Kidney epithelial cell (primary cell): ENCODE measurements at regions not wholly inside any gene's neighbourhood (a gene's known extent, or its start where the extent isn't known, plus 50 kb on each side); places are given as distances from the start of the nearest gene placed in this dataset.

ENCODE experiments used
- DNase-seq: peaks from one replicate; pipeline ENCODE4 v3.0.0-alpha.2; 2010; ENCODE audit warnings: low read depth
- H3K27me3 ChIP-seq: 2 replicates; pipeline ENCODE4 v1.6.0; 2011; ENCODE audit warnings: low read length; ENCODE audit not compliant: control insufficient read depth, insufficient read depth
- H3K36me3 ChIP-seq: 2 replicates; pipeline ENCODE4 v1.5.1; 2011; ENCODE audit warnings: low read length; ENCODE audit not compliant: control insufficient read depth, insufficient read depth
- H3K4me3 ChIP-seq: 2 replicates; pipeline ENCODE4 v1.5.1; 2011; ENCODE audit warnings: low read depth, mild to moderate bottlenecking, control low read depth, low read length
- CTCF ChIP-seq: IDR thresholded peaks from 2 replicates; pipeline ENCODE4 v1.5.1; 2011; ENCODE audit warnings: mild to moderate bottlenecking, moderate library complexity, low read length, control low read depth, inconsistent platforms; ENCODE audit not compliant: insufficient read depth, poor library complexity, severe bottlenecking

DNA sequence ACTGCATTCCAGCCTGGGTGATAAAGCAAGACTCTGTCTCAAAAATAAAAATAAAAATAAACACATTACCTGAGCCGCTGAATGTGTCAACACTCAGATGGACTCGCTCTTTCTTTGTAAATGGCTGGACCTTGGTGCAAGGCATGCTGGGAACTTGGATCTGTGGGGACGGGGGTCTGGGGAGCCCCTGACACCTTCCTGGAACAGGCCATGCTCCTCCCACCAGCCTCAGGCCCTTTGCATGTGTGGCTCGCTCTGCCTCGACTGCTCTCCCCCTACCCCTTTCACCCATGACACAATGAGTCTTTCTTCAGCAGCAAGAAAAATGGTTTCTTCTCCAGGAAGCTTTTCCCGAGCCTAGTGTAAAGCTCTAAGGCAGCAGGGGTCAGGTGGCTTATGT is 94.0 kb upstream of the CDH5 start:
- no peak for TF ChIP-seq CTCF
- Histone ChIP-seq H3K27me3 (peaks cover 9% of the 10 kb centered on the region), H3K36me3 (no peaks in the 10 kb centered on the region), H3K4me3 (no peak overlapping the region)
- DNase-seq = no peak

DNA sequence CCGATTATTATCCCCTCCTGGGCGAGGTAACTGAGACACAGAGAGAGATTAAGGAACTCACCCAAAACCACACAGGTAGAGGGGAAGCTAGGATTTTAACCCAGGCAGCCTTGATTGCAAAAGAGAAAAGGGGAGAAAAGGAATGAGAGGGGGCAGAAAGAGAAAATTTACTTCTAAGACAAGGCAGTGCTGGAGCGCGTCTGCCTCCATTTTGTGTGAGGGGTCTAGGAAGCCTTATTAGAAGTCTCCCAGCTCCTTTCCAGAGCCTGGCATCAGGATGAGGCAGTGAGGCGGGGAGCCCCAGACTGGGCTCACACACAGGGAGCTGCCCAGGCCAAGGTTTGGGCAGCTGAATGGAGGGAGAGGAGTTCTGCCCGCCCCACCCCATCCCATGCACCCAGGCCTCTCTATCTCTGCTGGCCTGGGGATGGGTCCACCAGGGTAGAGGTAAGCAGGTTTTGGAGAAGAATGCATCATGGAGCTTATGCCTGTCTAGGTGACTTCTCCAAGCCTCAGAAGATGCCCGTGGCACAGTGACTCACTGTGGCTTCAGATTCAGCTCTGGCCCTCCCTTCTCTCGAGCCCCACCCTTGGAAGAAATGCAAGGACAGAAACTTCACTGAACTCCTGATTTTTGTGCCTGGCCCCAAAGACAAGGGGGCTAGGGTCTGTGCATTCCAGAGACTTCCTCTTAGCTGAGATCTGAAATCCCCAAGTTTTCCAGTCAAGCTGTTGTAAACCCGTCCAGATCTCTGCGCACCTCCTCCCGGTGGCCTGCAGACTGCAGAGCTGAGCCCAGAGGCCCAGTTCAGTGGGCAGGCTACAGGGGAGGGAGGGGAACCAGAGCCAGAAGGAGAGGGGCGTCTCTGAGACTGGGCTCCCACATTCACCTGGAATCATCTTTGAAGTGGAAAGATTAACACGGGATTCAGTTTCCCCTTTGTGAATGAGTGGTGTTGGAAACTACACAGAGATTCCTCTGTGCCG is 95.1 kb upstream of the CDH5 start:
- H3K4me3 ChIP-seq = no peak overlapping the region
- peaks cover 9% of the 10 kb centered on the region for H3K27me3 ChIP-seq
- DNase-seq = no peak
- TF ChIP-seq CTCF = no peak
- H3K36me3 ChIP-seq = no peaks in the 10 kb centered on the region

- no peaks in the 10 kb centered on the region for H3K36me3 ChIP-seq
- H3K4me3 ChIP-seq = no peak overlapping the region
- H3K27me3 ChIP-seq = peaks cover 9% of the 10 kb centered on the region
- TF ChIP-seq CTCF = peak; percentile 52
- DNase-seq = no peak
Measured at GRCh38 chr16:66270333-66270927, 96.1 kb upstream of the CDH5 start.

DNA sequence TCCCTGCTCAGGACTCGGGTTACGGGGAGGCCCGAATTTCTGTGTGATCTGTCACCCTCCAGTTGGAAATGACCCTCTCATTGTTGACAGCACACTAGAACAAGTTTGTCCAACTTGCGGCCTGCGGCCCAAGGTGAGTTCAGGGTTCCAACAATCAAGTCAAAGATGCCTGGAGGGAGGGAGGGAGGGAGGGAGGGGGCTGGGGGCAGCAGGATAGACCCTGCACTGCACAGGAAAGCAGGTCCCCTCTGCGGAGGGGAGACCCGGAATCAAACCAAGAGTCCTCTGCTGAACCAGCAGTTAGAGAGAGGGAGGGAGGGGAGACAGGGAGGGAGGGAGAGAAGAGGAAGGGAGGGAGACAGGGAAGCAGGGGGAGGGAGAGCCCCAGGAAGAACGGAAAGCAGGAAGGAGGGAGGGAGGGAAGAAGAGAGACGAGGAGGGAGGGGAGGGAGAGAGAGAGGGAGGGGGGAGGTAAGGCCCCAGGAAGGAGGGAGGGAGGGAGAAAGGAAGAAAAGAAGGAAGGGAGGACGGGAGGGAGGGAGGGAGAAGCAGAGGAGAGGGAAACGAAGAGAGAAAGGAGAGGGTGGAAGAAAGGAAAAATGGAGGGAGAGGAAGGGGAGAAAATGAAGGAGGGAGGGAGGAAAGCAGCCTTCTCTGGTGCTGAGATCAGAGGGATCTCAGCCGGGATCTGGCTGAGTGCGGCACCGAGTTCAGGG is 96.7 kb upstream of the CDH5 start:
- no peak for DNase-seq
- Histone ChIP-seq H3K27me3 (peaks cover 9% of the 10 kb centered on the region), H3K36me3 (no peaks in the 10 kb centered on the region), H3K4me3 (no peak overlapping the region)
- TF ChIP-seq CTCF = no peak

DNA sequence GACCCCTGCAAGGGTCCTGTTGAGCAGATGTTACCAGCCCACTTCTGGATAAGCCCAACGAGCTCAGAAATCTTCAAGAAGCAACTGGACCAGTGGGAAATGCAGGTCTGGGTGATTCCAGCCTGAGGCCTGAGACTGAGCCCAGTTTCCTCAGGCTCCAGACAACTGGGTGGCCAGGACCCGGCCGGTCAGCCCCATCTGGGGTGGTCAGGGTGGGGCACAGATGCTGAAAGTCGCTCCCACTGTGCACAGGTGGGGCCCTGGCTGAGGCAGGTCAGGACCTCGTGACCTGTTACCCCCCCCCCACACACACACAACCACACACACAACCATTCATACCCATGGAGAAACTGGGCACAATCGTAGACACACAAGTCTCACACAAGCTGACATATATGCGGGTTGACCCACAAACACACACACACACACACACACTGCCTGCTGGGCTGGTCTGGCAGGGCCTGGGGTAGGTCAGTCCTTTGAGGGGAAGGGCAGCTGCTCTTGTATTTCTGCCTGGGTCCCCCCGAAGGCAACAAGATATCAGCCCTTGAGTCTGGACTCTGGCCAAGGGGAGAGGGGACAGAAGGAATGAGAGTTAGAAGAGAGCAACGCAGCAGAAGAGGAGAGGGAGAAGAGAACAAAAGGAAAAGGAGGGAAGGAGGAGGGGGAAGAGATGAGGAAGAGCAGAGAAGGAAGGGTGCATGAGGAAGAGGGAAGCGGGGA is 99.0 kb upstream of the CDH5 start:
- Histone ChIP-seq H3K27me3 (peaks cover 9% of the 10 kb centered on the region), H3K4me3 (no peak overlapping the region), H3K36me3 (no peaks in the 10 kb centered on the region)
- DNase-seq = no peak
- TF ChIP-seq CTCF = no peak
